Neural crest cell (in vitro differentiated cells): ENCODE measurements at regions not wholly inside any gene's neighbourhood (a gene's known extent, or its start where the extent isn't known, plus 50 kb on each side); places are given as distances from the start of the nearest gene placed in this dataset.
"Not testable (repeated sequence)": the region's sequence is repeated elsewhere in the genome, so short reads cannot be mapped to it uniquely, and the experiment has no call there.

Experiments used
- DNase-seq: peaks from one replicate; pipeline ENCODE4 v3.0.0; 2021; ENCODE audit warnings: low read depth, mixed read lengths, low spot score
- H3K27ac Mint-ChIP-seq: one replicate; pipeline ENCODE4 v1.8.0; 2021; ENCODE audit warnings: mild to moderate bottlenecking, mixed read lengths; ENCODE audit not compliant: unreplicated experiment
- H3K27me3 Mint-ChIP-seq: 2 replicates; pipeline ENCODE4 v1.8.0; 2021; ENCODE audit warnings: low read depth, mild to moderate bottlenecking, mixed read lengths
- H3K36me3 Mint-ChIP-seq: 2 replicates; pipeline ENCODE4 v1.8.0; 2021; ENCODE audit warnings: low read depth, mild to moderate bottlenecking, mixed read lengths
- H3K4me1 Mint-ChIP-seq: 2 replicates; pipeline ENCODE4 v1.8.0; 2021; ENCODE audit warnings: mixed read lengths
- H3K4me3 Mint-ChIP-seq: one replicate; pipeline ENCODE4 v1.8.0; 2021; ENCODE audit warnings: mild to moderate bottlenecking, mixed read lengths
- H3K9me3 Mint-ChIP-seq: 2 replicates; pipeline ENCODE4 v1.8.0; 2021; ENCODE audit warnings: mixed read lengths
- CTCF ChIP-seq: fragments of 200-600 bp; sonication (generic); conservative IDR thresholded peaks from 2 replicates; pipeline ENCODE4 v1.5.0; 2021; ENCODE audit warnings: antibody characterized with exemption, mild to moderate bottlenecking

GRCh38 chr16:55019419-55020131 lies 88.9 kb downstream of the IRX5 start:
- H3K4me1 Mint-ChIP-seq, result no peaks in the 10 kb centered on the region
- no peak for TF ChIP-seq CTCF
- peak overlapping the region; percentile 32 for H3K27ac Mint-ChIP-seq
- peaks cover 2% of the 10 kb centered on the region for H3K36me3 Mint-ChIP-seq
- peaks cover 8% of the 10 kb centered on the region for H3K9me3 Mint-ChIP-seq
- H3K4me3 Mint-ChIP-seq, result no peak overlapping the region
- no peak for DNase-seq
- peaks cover 27% of the 10 kb centered on the region for H3K27me3 Mint-ChIP-seq

GRCh38 chr16:55021595-55022475 lies 91.2 kb downstream of the IRX5 start:
- Mint-ChIP-seq H3K4me3 (no peak overlapping the region), H3K9me3 (peaks cover 8% of the 10 kb centered on the region), H3K36me3 (peaks cover 2% of the 10 kb centered on the region), H3K4me1 (no peaks in the 10 kb centered on the region), H3K27ac (peak overlapping the region; percentile 29), H3K27me3 (peaks cover 45% of the 10 kb centered on the region)
- DNase-seq, result no peak
- TF ChIP-seq CTCF, result peak; percentile 34

GRCh38 chr16:55027260-55027659 lies 96.6 kb downstream of the IRX5 start:
- not testable (repeated sequence) for H3K4me3 Mint-ChIP-seq, H3K27ac Mint-ChIP-seq, H3K9me3 Mint-ChIP-seq, H3K4me1 Mint-ChIP-seq, H3K36me3 Mint-ChIP-seq, DNase-seq
- peaks cover 38% of the 10 kb centered on the region for H3K27me3 Mint-ChIP-seq

GRCh38 chr16:55029509-55029908 lies 98.8 kb downstream of the IRX5 start:
- H3K4me1 Mint-ChIP-seq, result no peaks in the 10 kb centered on the region
- peaks cover 2% of the 10 kb centered on the region for H3K9me3 Mint-ChIP-seq
- H3K4me3 Mint-ChIP-seq, result no peak overlapping the region
- H3K27ac Mint-ChIP-seq, result no peak overlapping the region
- DNase-seq, result no peak
- no peaks in the 10 kb centered on the region for H3K36me3 Mint-ChIP-seq
- TF ChIP-seq CTCF, result no peak
- H3K27me3 Mint-ChIP-seq, result peaks cover 19% of the 10 kb centered on the region

- H3K36me3 Mint-ChIP-seq, result no peaks in the 10 kb centered on the region
- DNase-seq, result no peak
- H3K9me3 Mint-ChIP-seq, result peaks cover 2% of the 10 kb centered on the region
- H3K4me1 Mint-ChIP-seq, result no peaks in the 10 kb centered on the region
- no peak for TF ChIP-seq CTCF
- no peak overlapping the region for H3K4me3 Mint-ChIP-seq
- no peak overlapping the region for H3K27ac Mint-ChIP-seq
- peaks cover 5% of the 10 kb centered on the region for H3K27me3 Mint-ChIP-seq
Observed at GRCh38 chr16:55030944-55031343, 100.3 kb downstream of the IRX5 start.

GRCh38 chr16:55031481-55031880 lies 100.8 kb downstream of the IRX5 start:
- Mint-ChIP-seq H3K9me3 (peaks cover 2% of the 10 kb centered on the region), H3K36me3 (no peaks in the 10 kb centered on the region), H3K27ac (no peak overlapping the region), H3K27me3 (peaks cover under 1% of the 10 kb centered on the region), H3K4me3 (no peak overlapping the region), H3K4me1 (no peaks in the 10 kb centered on the region)
- TF ChIP-seq CTCF, result no peak
- DNase-seq, result no peak
